ENCODE measurements at regions not wholly inside any gene's neighbourhood (a gene's known extent, or its start where the extent isn't known, plus 50 kb on each side); places are given as distances from the start of the nearest gene placed in this dataset.
"Not testable (repeated sequence)": the region's sequence is repeated elsewhere in the genome, so short reads cannot be mapped to it uniquely, and the experiment has no call there.

DNA sequence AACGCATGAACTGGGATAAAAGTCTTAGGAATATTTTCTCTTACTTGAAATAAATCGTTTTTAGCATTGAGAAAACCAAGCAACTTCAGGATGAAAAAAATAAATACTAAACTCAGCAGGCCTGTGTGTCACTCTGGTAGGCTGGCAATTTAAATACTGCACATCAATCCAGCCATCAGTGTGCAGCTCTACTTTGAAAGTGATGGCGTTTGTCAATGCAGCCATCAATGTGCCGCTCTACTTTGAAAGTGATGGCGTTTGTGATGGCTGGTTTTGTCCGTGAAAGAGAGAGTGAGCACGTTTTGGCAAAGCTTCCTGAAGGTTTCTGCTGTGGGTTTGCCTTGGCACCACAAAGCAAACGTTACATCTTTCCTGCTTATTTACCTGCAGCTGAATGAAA lies 543.5 kb upstream of the SALL3 start:
- TF ChIP-seq JUND (IDR thresholded peaks at IDR 0.05; ENCODE audit: low read depth): no peak
- DNase-seq (ENCODE audit: low read depth in 1 of 2, low spot score in 1 of 2): no peak
- in situ Hi-C loops (cut with HindIII; ENCODE audit: low pct_unique_long_range_greater_than_20kb, low sequenced_read_pairs): no loop called here

DNA sequence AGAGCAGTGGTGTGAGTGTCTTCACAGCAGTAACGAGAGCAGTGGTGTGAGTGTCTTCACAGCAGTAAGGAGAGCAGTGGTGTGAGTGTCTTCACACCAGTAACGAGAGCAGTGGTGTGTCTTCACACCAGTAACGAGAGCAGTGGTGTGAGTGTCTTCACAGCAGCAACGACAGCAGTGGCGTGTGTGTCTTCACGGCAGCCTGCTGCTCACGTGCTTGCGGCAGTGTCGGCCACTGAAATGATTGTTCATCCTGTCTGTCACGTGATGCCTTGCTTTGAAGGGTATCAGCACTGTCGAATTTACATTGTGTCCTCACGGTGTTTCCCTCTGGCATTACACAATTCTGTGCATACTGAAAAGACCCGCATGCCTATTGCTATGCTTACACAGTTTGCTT lies 541.4 kb upstream of the SALL3 start:
- in situ Hi-C loops (cut with HindIII; ENCODE audit: low pct_unique_long_range_greater_than_20kb, low sequenced_read_pairs); DNase-seq (ENCODE audit: low read depth in 1 of 2, low spot score in 1 of 2): not testable (repeated sequence)

DNA sequence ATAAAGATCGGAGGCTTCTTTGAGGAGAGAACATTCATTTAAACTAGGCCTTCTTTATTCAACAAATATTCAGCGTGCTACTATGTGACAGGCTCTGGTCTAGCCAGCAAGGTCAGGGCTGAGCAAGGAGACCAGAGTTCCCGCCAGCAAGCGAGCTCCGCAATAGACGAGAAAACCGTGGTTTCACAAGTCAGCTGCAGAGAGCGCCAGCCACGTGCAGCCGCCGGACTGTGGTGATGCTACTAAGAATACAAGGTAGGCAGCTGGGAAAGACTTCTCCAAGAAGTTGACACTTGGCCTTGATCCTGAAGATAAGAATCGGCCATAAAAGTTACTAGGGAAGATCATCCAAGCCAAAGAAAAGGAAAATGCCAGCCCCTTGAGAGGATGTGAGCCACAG lies 533.7 kb upstream of the SALL3 start:
- in situ Hi-C loops (cut with HindIII; ENCODE audit: low pct_unique_long_range_greater_than_20kb, low sequenced_read_pairs): no loop called here
- no peak for TF ChIP-seq JUND (IDR thresholded peaks at IDR 0.05; ENCODE audit: low read depth)
- no peak for DNase-seq (ENCODE audit: low read depth in 1 of 2, low spot score in 1 of 2)

DNA sequence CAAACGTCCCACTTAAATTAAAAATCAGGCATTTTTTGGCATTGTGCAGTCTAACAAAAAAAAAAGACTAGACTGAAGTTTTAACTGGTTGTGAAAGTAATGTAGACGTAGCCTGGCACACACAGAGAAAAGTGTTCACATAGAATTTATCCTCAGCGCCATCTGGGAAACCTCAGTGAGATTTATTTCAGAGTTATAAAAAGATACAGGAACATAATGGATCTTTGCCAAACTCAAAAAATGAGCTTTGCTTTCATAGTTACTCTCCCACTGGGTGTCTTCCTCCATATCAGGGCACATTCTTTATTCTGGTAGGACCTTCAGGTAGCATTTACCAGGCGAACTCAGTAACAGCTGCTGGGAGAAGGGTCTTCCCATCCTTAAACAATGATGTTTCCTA lies 532.4 kb upstream of the SALL3 start:
- DNase-seq (ENCODE audit: low read depth in 1 of 2, low spot score in 1 of 2): no peak
- no peak for TF ChIP-seq JUND (IDR thresholded peaks at IDR 0.05; ENCODE audit: low read depth)
- in situ Hi-C loops (cut with HindIII; ENCODE audit: low pct_unique_long_range_greater_than_20kb, low sequenced_read_pairs): no loop called here

DNA sequence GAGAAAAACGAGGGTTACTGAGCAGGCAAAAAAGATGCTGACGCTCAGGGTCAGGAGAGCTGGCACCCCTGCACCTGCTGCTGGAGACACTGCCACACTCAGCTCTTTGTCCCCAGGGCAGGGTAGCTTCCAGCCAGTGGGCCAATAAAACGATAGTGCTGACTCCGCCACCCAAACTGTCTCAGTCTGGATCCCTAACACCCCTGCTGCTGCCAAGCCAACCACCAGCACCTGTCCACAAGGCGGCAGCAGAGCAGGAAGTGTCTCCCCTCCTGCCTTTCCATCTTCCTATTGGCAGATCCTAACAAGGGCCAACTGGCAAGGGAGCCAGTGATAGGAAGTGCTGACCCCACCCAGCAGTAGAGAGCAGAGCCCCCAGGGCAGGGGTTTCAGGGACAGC lies 531.5 kb upstream of the SALL3 start:
- in situ Hi-C loops (cut with HindIII; ENCODE audit: low pct_unique_long_range_greater_than_20kb, low sequenced_read_pairs): no loop called here

DNA sequence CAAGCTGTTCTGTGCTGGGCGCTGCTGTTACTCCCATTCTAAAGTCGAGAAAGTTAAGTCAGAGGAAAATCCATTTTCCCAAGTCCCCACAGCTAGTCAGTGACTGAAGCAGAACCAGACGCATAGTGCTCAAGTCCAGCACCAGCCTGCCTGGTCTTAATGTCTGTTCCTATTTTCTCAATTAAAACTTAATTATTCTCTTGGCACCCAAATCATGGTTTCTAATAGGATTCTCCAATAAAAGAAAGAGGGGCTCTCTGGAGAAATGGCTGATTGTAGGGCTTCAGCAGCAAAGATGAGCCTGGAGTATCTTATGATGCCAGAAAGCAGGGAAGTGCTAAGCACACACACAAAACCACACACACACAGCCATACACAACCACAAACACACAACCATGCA lies 531.0 kb upstream of the SALL3 start:
- DNase-seq (ENCODE audit: low read depth in 1 of 2, low spot score in 1 of 2): no peak
- TF ChIP-seq JUND (IDR thresholded peaks at IDR 0.05; ENCODE audit: low read depth): no peak
- in situ Hi-C loops (cut with HindIII; ENCODE audit: low pct_unique_long_range_greater_than_20kb, low sequenced_read_pairs): no loop called here

More for the DNA sequence above, 531.5 kb upstream of the SALL3 start:
- no peak for TF ChIP-seq JUND (IDR thresholded peaks at IDR 0.05; ENCODE audit: low read depth)
- DNase-seq (ENCODE audit: low read depth in 1 of 2, low spot score in 1 of 2): peak in 1 of 2 experiments; percentile 9

DNA sequence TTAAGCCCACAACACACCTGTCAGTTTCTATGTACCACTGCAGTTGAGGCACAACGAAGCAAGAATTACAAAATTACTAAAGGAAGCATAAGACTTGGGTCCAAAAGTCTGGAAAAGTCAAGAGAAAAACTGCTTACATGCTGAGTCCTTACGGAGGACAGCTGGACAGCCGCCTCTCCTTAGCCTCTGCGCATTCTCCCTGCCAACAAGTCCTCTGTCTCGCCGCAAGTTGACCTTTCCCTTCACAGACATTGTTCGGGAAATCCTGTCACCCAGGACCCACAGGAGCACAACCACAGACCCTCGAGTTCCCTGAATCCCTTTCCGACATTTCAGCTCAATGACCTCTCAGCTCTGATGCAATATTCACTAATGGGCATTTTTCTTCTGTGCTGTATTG lies 525.4 kb upstream of the SALL3 start:
- in situ Hi-C loops (cut with HindIII; ENCODE audit: low pct_unique_long_range_greater_than_20kb, low sequenced_read_pairs): no loop called here
- no peak for TF ChIP-seq JUND (IDR thresholded peaks at IDR 0.05; ENCODE audit: low read depth)
- no peak for DNase-seq (ENCODE audit: low read depth in 1 of 2, low spot score in 1 of 2)

DNA sequence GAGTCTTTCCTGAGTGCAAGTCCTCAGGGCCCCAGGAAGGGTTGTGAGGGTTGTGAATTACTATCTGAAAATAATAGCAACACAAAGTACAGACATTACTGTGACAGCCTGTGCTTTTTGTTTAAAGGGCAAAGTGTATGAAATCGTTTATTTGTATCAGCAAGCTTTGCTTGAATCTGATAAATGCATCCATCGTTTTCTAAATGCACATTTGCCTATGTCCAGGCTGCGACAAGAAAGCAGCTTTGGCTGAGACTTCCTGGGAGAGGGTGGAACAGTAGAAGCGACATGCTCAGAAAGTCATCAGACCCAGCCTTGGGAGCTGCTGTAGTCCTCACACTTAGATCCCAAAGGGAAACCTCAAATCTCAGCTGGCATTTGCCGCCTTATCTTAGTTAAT lies 524.2 kb upstream of the SALL3 start:
- no peak for TF ChIP-seq JUND (IDR thresholded peaks at IDR 0.05; ENCODE audit: low read depth)
- no peak for DNase-seq (ENCODE audit: low read depth in 1 of 2, low spot score in 1 of 2)
- in situ Hi-C loops (cut with HindIII; ENCODE audit: low pct_unique_long_range_greater_than_20kb, low sequenced_read_pairs): no loop called here

DNA sequence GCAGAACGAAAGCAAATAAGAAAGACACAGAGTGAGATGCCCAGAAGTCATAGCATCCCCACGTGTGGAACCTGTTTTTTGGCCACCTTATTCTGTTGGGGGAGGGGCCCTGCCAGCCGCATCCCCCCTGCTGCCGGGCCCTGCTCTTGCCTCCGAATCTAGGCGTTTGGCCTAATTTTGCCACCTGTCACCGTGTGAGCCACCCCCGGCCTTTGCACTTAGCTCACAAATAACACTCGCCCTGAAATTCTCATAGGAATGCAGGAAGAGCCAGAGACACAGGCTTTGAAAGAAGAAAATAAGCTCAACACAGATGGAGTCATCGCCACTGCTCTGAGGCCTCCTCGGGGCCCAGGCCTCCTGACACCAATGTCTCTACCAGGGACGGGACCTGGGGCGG lies 522.6 kb upstream of the SALL3 start:
- no peak for TF ChIP-seq JUND (IDR thresholded peaks at IDR 0.05; ENCODE audit: low read depth)
- DNase-seq (ENCODE audit: low read depth in 1 of 2, low spot score in 1 of 2): no peak
- in situ Hi-C loops (cut with HindIII; ENCODE audit: low pct_unique_long_range_greater_than_20kb, low sequenced_read_pairs): no loop called here

DNA sequence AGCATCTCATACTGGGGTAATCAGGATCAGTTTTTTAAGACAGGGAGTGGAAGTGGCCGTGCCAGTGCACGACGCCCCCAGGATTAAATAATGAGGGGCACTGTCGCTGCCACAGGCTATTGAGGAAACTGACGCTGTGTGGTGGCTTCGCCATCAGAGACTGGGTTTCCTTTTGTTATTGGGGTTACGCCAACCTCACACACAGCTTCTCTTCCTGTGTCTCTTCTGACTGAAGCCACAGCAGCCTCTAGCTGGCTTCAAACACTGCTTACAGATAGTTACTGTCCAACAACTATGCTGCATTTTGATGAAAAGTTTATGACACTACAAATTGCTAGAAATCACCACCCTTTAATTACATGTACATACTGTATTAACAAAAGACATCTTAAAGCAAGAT lies 521.9 kb upstream of the SALL3 start:
- DNase-seq (ENCODE audit: low read depth in 1 of 2, low spot score in 1 of 2): no peak
- in situ Hi-C loops (cut with HindIII; ENCODE audit: low pct_unique_long_range_greater_than_20kb, low sequenced_read_pairs): no loop called here
- TF ChIP-seq JUND (IDR thresholded peaks at IDR 0.05; ENCODE audit: low read depth): no peak

DNA sequence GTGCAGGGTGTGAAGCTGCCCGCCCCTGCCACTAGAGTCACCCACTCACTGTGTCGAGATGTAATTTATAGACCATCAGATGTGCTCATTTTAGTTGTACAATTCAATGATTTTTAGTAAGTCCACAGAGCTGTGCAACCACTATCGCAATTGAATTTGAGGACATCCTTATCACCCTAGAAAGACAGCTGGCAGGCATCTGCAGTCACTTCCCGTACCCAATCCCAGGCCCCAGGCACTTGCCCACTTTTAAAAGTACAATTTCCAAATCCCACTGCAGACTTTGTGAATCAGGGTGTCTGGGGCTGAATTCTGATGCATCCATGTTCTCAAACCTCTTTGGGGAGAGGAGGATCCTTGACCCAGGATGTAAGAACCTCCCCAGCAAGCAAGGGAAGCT lies 521.3 kb upstream of the SALL3 start:
- in situ Hi-C loops (cut with HindIII; ENCODE audit: low pct_unique_long_range_greater_than_20kb, low sequenced_read_pairs): no loop called here
- TF ChIP-seq JUND (IDR thresholded peaks at IDR 0.05; ENCODE audit: low read depth): no peak
- no peak for DNase-seq (ENCODE audit: low read depth in 1 of 2, low spot score in 1 of 2)

DNA sequence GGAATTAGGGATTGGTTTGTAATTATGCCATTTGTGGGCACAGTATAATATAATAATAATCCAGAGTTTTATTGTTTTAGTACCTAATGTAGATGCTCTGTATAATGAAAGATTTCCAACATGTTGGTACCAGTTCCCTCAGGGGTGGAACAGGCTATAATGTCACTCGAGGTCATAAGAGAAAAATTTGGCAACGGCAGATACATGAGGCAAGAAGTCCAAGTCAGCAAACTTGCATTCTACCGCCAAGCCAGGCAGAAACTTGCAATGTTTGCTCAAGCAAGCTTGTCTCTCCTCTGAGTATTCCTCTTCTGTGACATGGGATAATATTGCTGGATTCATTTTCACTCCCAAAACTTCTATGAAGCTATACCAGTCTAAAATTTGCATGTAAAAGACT lies 520.0 kb upstream of the SALL3 start:
- in situ Hi-C loops (cut with HindIII; ENCODE audit: low pct_unique_long_range_greater_than_20kb, low sequenced_read_pairs): no loop called here
- TF ChIP-seq JUND (IDR thresholded peaks at IDR 0.05; ENCODE audit: low read depth): no peak
- no peak for DNase-seq (ENCODE audit: low read depth in 1 of 2, low spot score in 1 of 2)

DNA sequence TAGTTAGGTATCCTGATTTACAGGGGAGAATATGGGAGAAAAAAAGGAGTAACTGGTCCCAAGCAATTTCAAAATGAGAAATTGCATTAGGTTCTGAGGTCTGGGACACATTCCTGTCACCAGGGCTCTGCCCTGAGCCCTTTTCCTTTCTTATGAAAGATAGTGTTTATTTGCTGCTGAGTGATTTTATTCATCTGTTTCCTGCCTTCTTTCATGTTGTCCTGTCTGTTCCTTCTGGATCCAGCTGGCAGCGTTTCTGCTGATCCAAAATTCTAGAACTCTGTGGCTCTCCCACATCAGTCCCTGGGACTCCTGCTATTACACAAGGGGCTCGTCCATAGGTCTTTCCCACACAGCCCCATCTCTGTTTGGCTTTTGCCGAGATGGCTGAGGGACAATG lies 519.1 kb upstream of the SALL3 start:
- no peak for TF ChIP-seq JUND (IDR thresholded peaks at IDR 0.05; ENCODE audit: low read depth)
- in situ Hi-C loops (cut with HindIII; ENCODE audit: low pct_unique_long_range_greater_than_20kb, low sequenced_read_pairs): no loop called here
- DNase-seq (ENCODE audit: low read depth in 1 of 2, low spot score in 1 of 2): no peak

DNA sequence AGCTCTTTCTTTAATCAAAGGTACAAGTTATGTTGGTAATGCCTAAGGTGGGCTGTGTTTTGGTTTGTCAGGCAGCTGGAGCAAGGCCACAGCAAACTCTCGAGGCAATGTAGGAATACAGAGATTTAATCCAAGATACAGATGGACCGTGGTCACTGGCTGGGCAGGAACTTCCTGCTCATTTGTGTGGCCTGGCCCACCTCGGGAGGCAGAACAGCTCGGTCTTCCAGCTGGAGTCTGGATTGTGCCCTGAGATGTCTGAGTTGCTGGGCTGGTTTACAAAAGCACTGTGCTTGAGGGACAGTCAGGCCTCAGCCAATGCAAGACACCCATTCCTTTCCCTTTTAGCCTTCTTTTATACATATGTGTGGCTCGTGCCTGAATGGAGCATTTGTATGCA lies 506.1 kb upstream of the SALL3 start:
- TF ChIP-seq JUND (IDR thresholded peaks at IDR 0.05; ENCODE audit: low read depth): no peak
- in situ Hi-C loops (cut with HindIII; ENCODE audit: low pct_unique_long_range_greater_than_20kb, low sequenced_read_pairs): no loop called here
- no peak for DNase-seq (ENCODE audit: low read depth in 1 of 2, low spot score in 1 of 2)

DNA sequence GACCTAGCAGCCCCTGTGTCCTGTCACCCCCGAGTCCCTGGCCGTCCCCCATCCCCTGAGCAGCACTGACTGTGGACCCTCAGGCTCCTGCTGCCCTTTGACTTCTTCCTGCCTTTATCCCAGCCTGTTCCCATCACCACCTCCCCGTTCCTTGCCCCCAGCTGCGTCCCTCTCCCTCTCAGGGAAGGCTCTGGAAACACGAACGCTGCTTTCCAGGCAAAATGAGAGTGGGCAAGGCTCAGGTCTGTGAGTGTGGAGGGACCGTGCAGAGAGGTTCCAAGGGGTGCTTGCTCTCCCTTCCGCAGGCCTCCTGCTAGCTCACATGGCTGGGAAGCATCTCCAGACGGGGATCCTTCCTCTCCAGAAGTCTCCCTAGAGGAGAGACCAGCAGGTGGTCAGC lies 501.8 kb upstream of the SALL3 start:
- no peak for DNase-seq (ENCODE audit: low read depth in 1 of 2, low spot score in 1 of 2)
- in situ Hi-C loops (cut with HindIII; ENCODE audit: low pct_unique_long_range_greater_than_20kb, low sequenced_read_pairs): no loop called here

More for the DNA sequence above, 501.8 kb upstream of the SALL3 start:
- TF ChIP-seq JUND (IDR thresholded peaks at IDR 0.05; ENCODE audit: low read depth): no peak

Measured in T47D (cell line).